ENCODE measurements at regions not wholly inside any gene's neighbourhood (a gene's known extent, or its start where the extent isn't known, plus 50 kb on each side); places are given as distances from the start of the nearest gene placed in this dataset.

GRCh38 chr3:13168391-13168790 is 95.2 kb upstream of the IQSEC1 start:
- H3K9ac ChIP-seq (ENCODE audit: low read depth in 2 of 2, low read length in 2 of 2): no peak overlapping the region
- no peak for DNase-seq
- no peaks in the 10 kb centered on the region for H3K36me3 ChIP-seq
- H3K27me3 ChIP-seq: no peaks in the 10 kb centered on the region
- H3K4me3 ChIP-seq: no peak overlapping the region
- H3K4me1 ChIP-seq: no peaks in the 10 kb centered on the region
- TF ChIP-seq CTCF (IDR thresholded peaks at IDR 0.05): no peak
- intact Hi-C loops (cut with DNase I): no loop called here
- no peaks in the 10 kb centered on the region for H3K9me3 ChIP-seq
- H3K27ac ChIP-seq: no peak overlapping the region

GRCh38 chr3:13167829-13168228 is 94.6 kb upstream of the IQSEC1 start:
- no peak overlapping the region for H3K9ac ChIP-seq (ENCODE audit: low read depth in 2 of 2, low read length in 2 of 2)
- intact Hi-C loops (cut with DNase I): no loop called here
- H3K27ac ChIP-seq: no peak overlapping the region
- DNase-seq: no peak
- H3K9me3 ChIP-seq: no peaks in the 10 kb centered on the region
- no peaks in the 10 kb centered on the region for H3K27me3 ChIP-seq
- no peak overlapping the region for H3K4me3 ChIP-seq
- no peak for TF ChIP-seq CTCF (IDR thresholded peaks at IDR 0.05)
- H3K4me1 ChIP-seq: no peaks in the 10 kb centered on the region
- no peaks in the 10 kb centered on the region for H3K36me3 ChIP-seq

- intact Hi-C loops (cut with DNase I): no loop called here
- no peak overlapping the region for H3K9ac ChIP-seq (ENCODE audit: low read depth in 2 of 2, low read length in 2 of 2)
- H3K27ac ChIP-seq: no peak overlapping the region
- no peaks in the 10 kb centered on the region for H3K27me3 ChIP-seq
- TF ChIP-seq CTCF (IDR thresholded peaks at IDR 0.05): no peak
- no peak for DNase-seq
- H3K4me1 ChIP-seq: no peaks in the 10 kb centered on the region
- no peak overlapping the region for H3K4me3 ChIP-seq
- H3K36me3 ChIP-seq: no peaks in the 10 kb centered on the region
- H3K9me3 ChIP-seq: no peaks in the 10 kb centered on the region
These were observed 94.0 kb upstream of the IQSEC1 start for GRCh38 chr3:13167064-13167743.

GRCh38 chr3:13166243-13167063 is 93.2 kb upstream of the IQSEC1 start:
- no peaks in the 10 kb centered on the region for H3K27me3 ChIP-seq
- no peaks in the 10 kb centered on the region for H3K36me3 ChIP-seq
- no peaks in the 10 kb centered on the region for H3K4me1 ChIP-seq
- H3K27ac ChIP-seq: no peak overlapping the region
- TF ChIP-seq CTCF (IDR thresholded peaks at IDR 0.05): no peak
- H3K4me3 ChIP-seq: no peak overlapping the region
- intact Hi-C loops (cut with DNase I): no loop called here
- no peaks in the 10 kb centered on the region for H3K9me3 ChIP-seq
- no peak for DNase-seq
- no peak overlapping the region for H3K9ac ChIP-seq (ENCODE audit: low read depth in 2 of 2, low read length in 2 of 2)

GRCh38 chr3:13165576-13165975 is 92.3 kb upstream of the IQSEC1 start:
- TF ChIP-seq CTCF (IDR thresholded peaks at IDR 0.05): no peak
- H3K27me3 ChIP-seq: no peaks in the 10 kb centered on the region
- H3K36me3 ChIP-seq: no peaks in the 10 kb centered on the region
- DNase-seq: no peak
- no peak overlapping the region for H3K9ac ChIP-seq (ENCODE audit: low read depth in 2 of 2, low read length in 2 of 2)
- H3K4me1 ChIP-seq: no peaks in the 10 kb centered on the region
- H3K4me3 ChIP-seq: no peak overlapping the region
- intact Hi-C loops (cut with DNase I): no loop called here
- no peaks in the 10 kb centered on the region for H3K9me3 ChIP-seq
- H3K27ac ChIP-seq: no peak overlapping the region
